ENCODE measurements at regions not wholly inside any gene's neighbourhood (a gene's known extent, or its start where the extent isn't known, plus 50 kb on each side); places are given as distances from the start of the nearest gene placed in this dataset.
"Not testable (repeated sequence)": the region's sequence is repeated elsewhere in the genome, so short reads cannot be mapped to it uniquely, and the experiment has no call there.

DNA sequence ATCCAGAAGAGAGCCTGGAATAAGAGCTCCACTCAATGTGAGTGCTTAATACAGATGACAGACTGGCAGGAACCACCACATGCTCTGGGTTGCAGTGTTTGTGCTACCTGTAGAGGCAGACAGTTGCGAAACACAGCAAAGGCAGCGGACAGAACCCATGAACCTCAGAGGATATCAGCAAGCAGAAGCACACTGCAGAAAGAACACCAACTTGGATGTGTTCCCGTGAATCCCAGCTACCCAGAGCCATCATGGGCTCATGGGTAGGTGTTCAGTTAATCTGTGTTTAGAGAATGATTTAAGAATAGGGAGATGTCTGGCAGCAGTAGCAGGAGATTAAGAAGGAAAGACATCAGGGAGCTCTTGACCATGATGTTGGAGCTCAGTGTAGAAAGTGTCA lies 133.3 kb upstream of the FOXQ1 start:
- TF ChIP-seq, protein P1, sequence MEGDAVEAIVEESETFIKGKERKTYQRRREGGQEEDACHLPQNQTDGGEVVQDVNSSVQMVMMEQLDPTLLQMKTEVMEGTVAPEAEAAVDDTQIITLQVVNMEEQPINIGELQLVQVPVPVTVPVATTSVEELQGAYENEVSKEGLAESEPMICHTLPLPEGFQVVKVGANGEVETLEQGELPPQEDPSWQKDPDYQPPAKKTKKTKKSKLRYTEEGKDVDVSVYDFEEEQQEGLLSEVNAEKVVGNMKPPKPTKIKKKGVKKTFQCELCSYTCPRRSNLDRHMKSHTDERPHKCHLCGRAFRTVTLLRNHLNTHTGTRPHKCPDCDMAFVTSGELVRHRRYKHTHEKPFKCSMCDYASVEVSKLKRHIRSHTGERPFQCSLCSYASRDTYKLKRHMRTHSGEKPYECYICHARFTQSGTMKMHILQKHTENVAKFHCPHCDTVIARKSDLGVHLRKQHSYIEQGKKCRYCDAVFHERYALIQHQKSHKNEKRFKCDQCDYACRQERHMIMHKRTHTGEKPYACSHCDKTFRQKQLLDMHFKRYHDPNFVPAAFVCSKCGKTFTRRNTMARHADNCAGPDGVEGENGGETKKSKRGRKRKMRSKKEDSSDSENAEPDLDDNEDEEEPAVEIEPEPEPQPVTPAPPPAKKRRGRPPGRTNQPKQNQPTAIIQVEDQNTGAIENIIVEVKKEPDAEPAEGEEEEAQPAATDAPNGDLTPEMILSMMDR (conservative IDR thresholded peaks at IDR 0.05; ENCODE audit: low read depth, low read length): no peak
- no peak overlapping the region for H3K4me3 ChIP-seq (ENCODE audit: low read depth, low read length)
- DNase-seq (ENCODE audit: low read depth): no peak

DNA sequence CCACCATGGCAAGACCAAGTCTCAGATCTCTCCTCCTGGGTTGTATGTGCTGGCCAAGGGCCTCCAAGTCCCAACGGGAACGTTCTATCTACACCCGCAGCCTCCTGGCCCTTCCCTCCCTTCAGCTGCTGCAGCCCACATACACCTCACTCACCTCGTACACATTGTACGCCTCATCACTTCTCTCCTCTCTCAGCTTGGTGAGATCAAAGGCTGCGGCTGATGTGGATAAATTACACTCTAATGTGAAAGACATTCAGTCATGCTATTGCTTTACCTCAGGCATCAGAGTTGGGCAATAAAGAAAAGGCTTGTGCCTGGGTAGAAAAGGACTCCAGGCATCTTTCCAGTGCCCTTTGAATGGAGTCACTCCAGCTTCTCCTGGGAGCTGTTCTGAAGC lies 135.3 kb upstream of the FOXQ1 start:
- TF ChIP-seq, protein P1 (conservative IDR thresholded peaks at IDR 0.05; ENCODE audit: low read depth, low read length): no peak

GRCh38 chr6:1175877-1176276 lies 136.0 kb upstream of the FOXQ1 start:
- no peak for DNase-seq (ENCODE audit: low read depth)
- TF ChIP-seq, protein P1 (conservative IDR thresholded peaks at IDR 0.05; ENCODE audit: low read depth, low read length): no peak
- H3K4me3 ChIP-seq (ENCODE audit: low read depth, low read length): no peak overlapping the region

More for the DNA sequence above, 135.3 kb upstream of the FOXQ1 start:
- no peak overlapping the region for H3K4me3 ChIP-seq (ENCODE audit: low read depth, low read length)
- DNase-seq (ENCODE audit: low read depth): no peak

DNA sequence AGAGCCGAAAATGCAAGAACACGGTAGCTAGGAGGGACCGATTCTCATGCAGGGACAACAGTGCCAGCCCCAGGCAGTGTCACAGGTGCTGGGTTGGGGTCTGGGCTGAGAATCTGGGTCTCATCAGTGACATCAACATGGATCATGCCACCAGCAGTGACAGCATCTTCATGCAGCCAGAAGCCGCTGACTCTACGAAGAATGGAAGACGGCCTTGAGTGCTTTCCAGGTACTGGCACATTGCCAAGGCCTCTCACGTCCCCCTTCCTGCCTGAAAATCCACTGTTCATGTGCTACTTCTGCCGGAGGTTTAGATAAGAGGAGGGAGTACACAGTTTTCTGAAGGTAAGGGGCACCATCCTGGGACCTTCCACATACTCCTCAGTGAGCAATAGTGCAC lies 141.1 kb upstream of the FOXQ1 start:
- TF ChIP-seq, protein P1 (conservative IDR thresholded peaks at IDR 0.05; ENCODE audit: low read depth, low read length): no peak
- DNase-seq (ENCODE audit: low read depth): peak; percentile 32
- no peak overlapping the region for H3K4me3 ChIP-seq (ENCODE audit: low read depth, low read length)

- TF ChIP-seq, protein P1 (conservative IDR thresholded peaks at IDR 0.05; ENCODE audit: low read depth, low read length): no peak
- no peak overlapping the region for H3K4me3 ChIP-seq (ENCODE audit: low read depth, low read length)
- DNase-seq (ENCODE audit: low read depth): no peak
Measured at GRCh38 chr6:1164600-1164999, 147.3 kb upstream of the FOXQ1 start.

DNA sequence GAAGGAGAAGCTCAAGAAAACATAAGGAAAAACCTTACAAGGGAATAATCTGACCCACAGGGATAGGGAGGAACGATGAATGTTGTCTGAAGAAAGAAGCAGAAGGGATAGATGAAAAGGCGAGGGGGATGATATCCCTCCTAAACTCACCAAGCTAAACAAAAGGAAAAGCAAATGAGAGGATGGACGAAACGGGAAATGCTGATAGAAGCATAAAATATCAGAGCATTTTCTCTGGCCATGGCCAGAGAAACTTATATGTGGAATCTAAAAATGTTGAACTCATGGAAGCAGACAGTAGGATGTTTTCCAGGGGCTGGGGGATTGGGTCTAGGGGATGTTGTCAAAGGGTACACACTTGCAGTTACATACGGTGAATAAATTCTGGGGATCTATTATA lies 148.4 kb upstream of the FOXQ1 start:
- no peak overlapping the region for H3K4me3 ChIP-seq (ENCODE audit: low read depth, low read length)
- no peak for DNase-seq (ENCODE audit: low read depth)
- TF ChIP-seq, protein P1 (conservative IDR thresholded peaks at IDR 0.05; ENCODE audit: low read depth, low read length): no peak

- H3K4me3 ChIP-seq (ENCODE audit: low read depth, low read length): no peak overlapping the region
- TF ChIP-seq, protein P1 (conservative IDR thresholded peaks at IDR 0.05; ENCODE audit: low read depth, low read length): no peak
- no peak for DNase-seq (ENCODE audit: low read depth)
Measured at GRCh38 chr6:1162367-1163275, 149.3 kb upstream of the FOXQ1 start.

DNA sequence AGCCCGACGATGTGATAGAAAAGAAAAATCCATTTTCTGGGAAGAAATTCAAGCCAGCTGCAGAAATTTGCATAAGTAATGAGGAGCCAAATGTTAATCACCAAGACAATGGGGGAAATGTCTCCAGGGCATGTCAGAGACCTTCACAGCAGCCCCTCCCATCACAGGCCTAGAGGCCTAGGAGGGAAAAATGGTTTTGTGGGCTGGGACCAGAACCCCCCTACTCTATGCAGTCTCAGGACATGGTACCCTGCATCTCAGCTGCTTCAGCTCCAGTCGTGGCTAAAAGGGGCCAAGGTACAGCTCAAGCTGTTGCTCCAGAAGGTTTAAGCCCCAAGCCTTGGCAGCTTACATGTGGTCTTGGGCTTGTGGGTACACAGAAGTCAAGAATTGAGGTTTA lies 155.5 kb upstream of the FOXQ1 start:
- not testable (repeated sequence) for DNase-seq (ENCODE audit: low read depth); H3K4me3 ChIP-seq (ENCODE audit: low read depth, low read length)
